Fibroblast of gingiva (primary cell): ENCODE measurements at regions not wholly inside any gene's neighbourhood (a gene's known extent, or its start where the extent isn't known, plus 50 kb on each side); places are given as distances from the start of the nearest gene placed in this dataset.

Source experiments
- DNase-seq: peaks from one replicate; pipeline ENCODE4 v3.0.0-alpha.2; 2011; ENCODE audit warnings: low read depth

- DNase-seq = no peak
These were observed 1251.9 kb downstream of the BRD1 start for GRCh38 chr22:48575618-48576332.

DNA sequence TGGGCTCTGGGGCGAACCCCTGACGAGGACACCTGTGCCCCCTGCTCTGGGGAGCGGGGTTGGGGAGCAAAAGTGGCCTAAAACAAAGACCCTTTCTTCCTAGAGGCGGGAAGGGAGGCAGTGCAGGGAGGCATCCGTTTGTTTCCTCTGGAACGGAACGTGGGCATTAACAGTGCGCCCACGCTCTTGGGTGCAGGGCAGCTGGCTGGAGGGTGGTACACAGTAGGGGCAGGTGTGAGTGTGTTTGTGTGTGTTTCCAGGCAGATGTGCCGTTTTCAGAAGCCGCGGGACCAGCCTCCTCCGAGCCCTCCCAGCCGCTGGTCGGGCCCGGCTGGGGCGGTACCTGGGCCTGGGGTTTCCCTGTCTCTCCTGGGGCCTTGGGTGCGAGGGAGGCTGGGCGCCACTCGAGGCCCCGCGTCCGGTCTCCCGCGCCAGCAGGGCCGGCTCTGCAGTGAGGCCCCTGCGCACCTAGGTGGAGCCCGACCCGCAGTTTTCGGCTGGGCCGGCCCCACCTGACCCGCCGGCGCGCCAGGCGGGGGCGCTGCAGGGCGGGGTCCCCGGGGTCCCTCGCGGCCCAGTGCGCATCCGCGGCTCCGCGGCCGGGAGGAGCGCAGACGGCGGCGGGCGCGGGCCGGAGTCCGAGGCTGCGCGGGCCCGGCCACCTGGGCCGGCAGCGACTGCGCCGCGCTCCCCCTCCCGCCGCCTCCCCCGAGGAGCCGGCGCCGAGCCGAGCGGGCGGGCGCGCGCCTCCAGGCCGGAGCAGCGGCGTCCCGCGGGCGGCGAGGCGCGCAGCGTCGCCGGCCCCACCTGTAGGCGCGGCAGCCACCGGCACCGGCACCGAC lies 1252.7 kb downstream of the BRD1 start:
- no peak for DNase-seq

DNA sequence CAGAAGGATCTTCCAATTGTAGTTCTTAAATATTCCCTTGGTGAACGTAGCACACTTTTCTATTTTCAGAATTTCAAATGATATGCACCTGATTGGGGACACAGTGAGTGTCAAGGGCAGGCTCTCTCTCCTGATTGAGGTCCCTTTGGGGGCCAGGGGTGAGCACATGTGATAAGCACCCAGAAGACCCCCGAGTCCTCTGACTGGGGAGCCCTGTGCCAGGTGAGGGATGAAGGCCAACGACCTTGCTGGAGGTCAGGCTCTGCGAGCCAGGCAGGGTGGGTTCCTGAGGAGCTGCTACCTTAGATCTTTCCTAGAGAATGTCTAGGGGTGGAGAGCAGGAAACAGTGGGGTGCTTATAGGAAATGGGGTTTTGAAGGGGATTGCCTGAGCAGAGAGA lies 1253.9 kb downstream of the BRD1 start:
- DNase-seq = no peak

- no peak for DNase-seq
These were observed 1254.7 kb downstream of the BRD1 start for GRCh38 chr22:48572951-48573350.

GRCh38 chr22:48570912-48571311 lies 1256.8 kb downstream of the BRD1 start:
- DNase-seq = no peak

- no peak for DNase-seq
These were observed 1258.0 kb downstream of the BRD1 start for GRCh38 chr22:48569476-48570233.

GRCh38 chr22:48568736-48569330 lies 1258.8 kb downstream of the BRD1 start:
- DNase-seq = no peak

DNA sequence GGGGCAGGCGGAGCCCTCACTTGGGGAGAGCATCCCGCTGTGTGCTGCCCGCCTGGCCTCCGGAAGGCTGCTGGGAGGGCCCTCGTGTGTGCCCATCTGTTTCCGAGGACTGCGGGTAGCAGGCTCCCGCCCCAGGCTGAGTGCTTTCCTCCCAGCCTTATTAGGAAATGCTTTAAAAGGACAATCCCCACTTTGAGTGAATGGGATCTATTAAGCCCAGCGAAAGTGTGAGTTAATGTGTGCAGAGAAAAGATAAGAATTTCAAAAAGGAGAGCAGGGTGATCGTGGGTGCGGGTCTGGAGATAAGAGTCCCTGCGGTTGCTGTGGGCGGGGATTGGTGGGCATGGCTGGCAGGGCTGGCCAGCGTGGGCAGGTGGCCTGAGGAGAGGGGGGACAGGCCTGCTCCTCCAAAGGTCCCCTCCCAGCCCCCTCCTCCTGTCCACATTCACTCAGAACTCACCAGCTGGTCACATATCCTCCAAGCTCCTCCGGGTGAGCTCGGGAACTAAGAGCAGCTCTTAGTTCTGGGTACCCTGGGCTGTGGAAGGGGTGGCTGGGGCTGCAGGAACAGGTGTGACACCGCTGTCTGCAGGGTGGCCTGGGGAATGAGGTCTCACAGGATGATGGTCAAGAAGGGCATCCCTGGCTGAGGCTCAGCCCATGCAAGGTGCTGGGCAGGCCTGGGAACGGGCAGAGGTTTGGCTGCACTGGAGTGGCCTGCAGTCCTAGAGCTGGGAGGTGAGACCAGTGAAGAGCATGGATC lies 1260.3 kb downstream of the BRD1 start:
- no peak for DNase-seq

GRCh38 chr22:48566741-48567140 lies 1260.9 kb downstream of the BRD1 start:
- DNase-seq = no peak

DNA sequence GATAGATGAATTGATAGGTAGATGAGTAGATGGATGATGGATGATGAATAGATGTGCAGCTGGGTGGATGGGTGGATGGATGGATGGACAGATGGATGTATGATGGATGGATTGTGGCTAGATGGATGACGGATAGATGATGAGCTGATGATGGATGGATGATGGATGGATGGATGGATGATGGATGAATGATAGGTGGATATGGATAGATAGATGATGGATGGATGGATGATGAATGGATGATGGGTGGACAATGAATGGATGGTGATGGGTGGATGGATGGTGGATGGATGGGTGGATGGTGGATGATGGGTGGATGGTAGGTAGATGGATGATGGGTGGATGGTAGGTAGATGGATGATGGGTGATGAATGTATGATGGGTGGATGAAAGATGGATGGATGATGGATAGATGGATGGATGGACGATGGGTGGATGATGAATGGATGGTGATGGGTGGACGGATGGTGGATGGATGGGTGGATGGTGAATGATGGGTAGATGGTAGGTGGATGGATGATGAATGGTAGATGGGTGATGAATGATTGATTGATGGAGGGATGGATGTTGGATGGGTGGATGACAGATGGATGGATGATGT lies 1261.7 kb downstream of the BRD1 start:
- no peak for DNase-seq

DNA sequence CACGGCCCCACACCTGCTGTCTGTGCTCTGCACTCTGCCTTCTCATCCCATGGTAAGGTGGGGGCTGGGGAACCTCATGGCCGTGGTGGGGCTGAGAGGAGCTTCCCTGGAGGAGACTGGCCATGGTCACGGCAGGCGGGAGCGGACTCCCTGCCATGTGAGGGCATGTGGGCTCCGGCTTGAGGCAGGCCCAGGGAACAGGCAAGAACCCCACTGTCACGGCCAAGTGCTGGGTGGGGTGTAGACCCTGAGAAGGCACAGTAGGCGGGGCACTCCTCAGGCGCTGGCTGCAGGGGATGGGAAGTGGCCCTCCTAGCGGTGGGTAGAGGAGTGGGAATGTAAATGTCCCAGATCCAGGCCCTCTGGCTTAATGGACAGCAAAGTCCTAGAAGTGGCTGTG lies 1262.7 kb downstream of the BRD1 start:
- DNase-seq = no peak

DNA sequence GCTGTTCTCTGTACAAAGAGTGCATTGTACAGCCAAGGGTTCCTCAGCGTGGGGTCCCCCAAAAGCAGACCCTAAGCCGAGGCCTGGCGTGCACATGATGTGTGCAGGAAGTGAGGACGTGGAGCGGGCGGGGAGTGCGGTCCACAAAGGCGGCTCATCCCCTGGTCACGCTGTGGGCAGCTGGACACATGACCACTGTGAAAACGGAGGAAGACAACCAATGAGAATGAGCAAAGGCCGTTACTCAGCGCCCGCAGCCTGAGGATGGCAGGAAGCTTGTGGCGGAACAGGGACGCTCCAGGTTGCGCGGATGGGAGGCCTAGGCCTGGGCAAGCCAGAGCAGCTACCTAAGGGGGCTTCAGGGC lies 1263.7 kb downstream of the BRD1 start:
- no peak for DNase-seq

- no peak for DNase-seq
These were observed 1264.3 kb downstream of the BRD1 start for GRCh38 chr22:48563118-48563965.

GRCh38 chr22:48561676-48562075 lies 1266.0 kb downstream of the BRD1 start:
- no peak for DNase-seq

DNA sequence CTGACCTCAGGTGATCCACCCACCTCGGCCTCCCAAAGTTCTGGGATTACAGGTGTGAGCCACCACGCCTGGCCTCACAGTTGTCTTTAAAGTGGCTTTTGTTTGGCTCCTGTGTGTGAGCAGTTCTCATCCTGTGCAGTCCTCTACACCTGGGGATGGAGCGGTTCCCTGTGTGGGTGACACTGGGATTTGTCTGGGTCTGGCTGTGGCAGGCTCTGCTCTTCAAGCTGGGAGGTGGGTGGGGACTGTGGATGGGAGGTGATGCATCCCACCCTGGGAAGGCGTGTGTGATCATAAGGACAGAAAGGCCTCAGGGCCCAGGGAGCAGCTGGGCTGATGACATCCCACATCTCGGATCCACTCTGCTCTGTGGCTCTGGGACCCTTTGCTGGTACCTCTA lies 1266.8 kb downstream of the BRD1 start:
- DNase-seq = no peak

DNA sequence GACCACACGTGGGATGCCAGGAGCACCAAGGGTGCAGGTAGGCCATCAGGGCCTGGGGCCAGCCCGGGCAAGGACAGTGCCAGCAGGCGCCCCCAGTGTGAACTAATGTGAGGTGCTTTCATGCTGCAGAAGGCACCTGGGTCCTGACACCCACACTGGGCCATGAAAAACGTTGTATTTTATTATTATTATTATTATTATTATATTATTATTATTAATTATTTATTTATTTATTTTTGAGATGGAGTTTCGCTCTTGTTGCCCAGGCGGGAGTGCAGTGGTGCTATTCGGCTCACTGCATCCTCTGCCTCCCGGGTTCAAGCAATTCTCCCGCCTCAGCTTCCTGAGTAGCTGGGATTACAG lies 1267.3 kb downstream of the BRD1 start:
- DNase-seq = no peak

DNA sequence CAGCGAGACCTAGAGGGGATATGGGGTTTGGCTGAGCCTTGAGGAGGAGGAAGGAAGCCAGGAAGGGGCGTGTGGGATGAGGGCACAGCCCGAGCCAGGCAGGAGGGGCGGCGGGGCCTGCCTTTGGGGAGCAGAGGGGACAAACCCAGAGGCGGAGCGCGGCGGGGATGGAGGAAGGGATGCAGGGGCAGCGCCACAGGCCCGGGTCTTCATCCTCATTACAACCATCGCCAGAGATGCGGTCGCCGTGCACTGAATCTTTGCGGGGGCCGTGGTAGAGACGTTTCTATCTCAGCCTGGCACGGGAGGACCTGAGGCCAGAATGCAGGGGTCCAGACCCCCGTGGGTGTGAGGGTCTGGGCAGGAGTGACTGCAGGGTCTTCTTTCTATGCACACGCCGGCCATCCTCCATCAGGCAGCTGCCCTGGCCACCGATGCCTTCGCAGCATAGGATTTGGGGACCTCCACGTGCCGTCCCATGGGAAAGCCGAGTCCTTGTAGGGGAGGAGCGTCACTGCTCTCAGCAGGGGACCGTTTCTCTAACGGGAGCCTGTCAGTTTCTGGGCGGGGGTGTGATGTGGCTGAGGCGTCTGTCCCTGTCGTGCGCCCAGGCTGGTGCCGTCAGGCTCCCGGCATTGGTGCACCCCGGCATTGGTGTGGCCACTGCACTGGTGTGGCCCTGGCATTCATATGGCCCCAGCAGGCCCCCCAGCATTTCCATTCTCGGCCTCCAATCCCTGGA lies 1267.9 kb downstream of the BRD1 start:
- DNase-seq = no peak

DNA sequence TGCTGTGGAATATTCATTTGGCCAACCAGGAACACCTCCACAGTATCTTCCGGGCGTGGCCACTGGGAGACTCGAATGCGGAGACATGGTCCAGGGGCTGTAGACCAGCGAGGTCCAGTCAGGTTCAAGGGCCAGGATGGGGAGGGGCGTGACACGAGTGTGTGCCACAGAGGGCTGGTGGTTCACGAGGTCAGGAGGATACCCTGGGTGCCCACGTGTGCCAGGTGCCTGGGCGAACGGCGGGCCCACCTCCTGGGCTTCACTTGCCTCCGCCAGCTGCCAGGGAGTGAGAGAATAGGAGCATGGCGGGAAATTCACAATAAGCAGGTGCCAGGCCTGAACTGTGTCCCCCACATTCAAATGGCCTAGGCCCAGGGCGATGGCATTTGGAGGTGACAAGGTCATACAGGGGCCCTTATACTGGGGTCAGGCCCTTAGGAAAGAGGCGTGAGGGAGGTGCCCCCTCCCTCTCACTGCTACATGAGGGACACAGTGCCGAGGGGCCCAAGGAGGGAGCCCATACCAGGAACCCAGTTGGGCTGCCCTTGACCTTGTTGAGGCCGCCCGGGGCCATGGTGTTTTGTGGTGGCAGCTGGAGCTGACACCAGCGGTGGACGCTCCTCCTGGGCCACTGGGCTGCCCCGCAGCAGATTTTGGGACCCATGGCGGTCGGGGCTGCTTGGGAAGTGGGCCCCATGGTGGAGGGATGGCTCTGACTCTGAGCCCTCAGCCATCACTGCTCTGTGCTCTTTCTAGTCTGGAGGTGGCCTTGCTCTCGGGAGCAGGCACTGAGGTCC lies 1268.9 kb downstream of the BRD1 start:
- DNase-seq = no peak

GRCh38 chr22:48558016-48558415 lies 1269.7 kb downstream of the BRD1 start:
- DNase-seq = no peak
